ENCODE measurements at regions not wholly inside any gene's neighbourhood (a gene's known extent, or its start where the extent isn't known, plus 50 kb on each side); places are given as distances from the start of the nearest gene placed in this dataset.
"Not testable (repeated sequence)": the region's sequence is repeated elsewhere in the genome, so short reads cannot be mapped to it uniquely, and the experiment has no call there.

DNA sequence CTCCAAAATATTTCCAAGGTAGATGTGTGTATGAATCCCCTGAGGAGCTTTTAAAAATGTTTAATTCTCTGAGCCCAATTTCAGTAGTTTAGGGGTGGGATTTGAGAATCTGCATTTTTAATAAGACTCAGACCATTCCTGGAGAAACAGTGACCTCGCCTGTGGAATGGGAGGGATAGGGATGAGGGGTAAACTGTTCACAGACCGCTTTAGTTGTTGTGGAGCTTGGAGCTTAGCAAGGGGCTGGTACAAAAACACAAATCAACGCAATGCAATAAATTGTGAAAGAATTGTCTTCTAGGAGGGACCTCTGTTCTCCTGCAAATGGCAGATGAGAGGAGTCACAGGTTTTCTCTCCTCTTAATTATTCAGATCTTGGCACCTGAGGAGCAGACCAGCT is 239.3 kb upstream of the SULF2 start:
- TF ChIP-seq POLR2A (IDR thresholded peaks at IDR 0.05; ENCODE audit: low read depth, low read length), result no peak
- no peak for TF ChIP-seq POLR2AphosphoS5 (IDR thresholded peaks at IDR 0.05; ENCODE audit: low read depth, low read length)
- TF ChIP-seq POU2F2 (IDR thresholded peaks at IDR 0.05; ENCODE audit: low read depth, low read length), result no peak
- no peak for TF ChIP-seq SPI1 (IDR thresholded peaks at IDR 0.05; ENCODE audit: low read depth, low read length)
- no peak for TF ChIP-seq TAF1 (IDR thresholded peaks at IDR 0.05; ENCODE audit: low read depth, low read length)
- TF ChIP-seq PAX5 (IDR thresholded peaks at IDR 0.05; ENCODE audit: insufficient read depth, low read length, severe bottlenecking), result no peak
- DNase-seq (ENCODE audit: insufficient read length, low spot score) (no peak), FAIRE-seq (no peak)

DNA sequence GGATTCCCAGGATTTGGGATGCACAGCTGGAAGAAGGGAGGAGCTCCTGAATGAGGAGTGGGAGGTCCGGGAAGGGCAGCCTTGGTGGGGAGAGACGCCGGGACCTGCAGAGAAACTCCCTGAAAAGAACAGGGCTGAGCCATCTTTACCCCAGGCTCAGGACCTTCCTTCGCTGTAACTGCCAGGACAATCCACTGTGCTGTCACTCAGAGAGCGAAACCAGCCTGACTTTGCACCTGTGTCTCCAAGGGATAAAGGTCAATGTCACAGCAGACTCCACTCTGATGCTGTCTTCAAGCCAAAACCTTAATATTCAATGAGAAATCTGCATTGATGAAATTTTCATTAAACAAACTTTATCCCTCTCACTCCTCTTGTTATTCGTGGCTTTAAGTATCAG is 235.4 kb upstream of the SULF2 start:
- not testable (repeated sequence) for FAIRE-seq

DNA sequence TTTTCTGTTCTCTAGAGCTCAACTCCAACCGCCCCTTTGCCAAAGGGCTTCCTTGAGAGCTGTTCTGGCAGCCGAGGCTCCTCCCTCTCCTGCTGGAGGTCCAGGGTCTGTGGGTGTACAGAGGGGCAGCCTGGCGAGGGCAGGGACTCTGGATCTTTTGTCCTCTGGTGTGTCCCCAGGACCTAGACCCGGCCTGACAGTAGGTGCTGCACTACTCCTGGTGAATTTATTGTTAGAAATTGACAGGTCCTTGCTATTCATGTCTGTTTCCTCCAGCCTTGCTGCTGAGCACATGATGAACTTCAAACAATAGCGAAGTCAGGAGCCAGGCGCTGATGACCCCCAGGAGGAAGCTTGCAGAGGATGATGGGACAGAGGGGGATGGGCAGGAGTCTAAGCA is 234.7 kb upstream of the SULF2 start:
- DNase-seq (ENCODE audit: insufficient read length, low spot score) (no peak), FAIRE-seq (no peak)
- TF ChIP-seq TAF1 (IDR thresholded peaks at IDR 0.05; ENCODE audit: low read depth, low read length), result no peak

More for the DNA sequence above, 235.4 kb upstream of the SULF2 start:
- not testable (repeated sequence) for DNase-seq (ENCODE audit: insufficient read length, low spot score)

DNA sequence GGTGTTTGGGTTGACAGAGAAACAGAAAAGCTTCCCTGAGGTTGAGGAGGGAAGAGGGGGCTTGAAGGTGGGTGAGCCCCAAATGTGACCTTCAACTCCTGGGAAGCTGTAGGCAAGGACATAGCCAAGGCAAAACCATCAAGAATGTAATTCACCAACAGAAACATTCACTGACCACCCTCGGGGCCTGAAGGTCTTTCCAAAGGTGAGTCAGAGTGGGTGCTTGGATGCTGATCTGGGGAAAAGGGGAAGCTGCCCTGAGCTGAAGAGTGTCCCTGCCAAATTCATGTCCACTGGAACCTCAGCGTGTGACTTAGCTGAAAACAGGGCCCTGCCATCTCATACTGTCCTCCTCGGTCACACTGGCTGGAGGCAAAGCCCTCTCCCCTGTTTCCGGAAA is 234.2 kb upstream of the SULF2 start:
- DNase-seq (ENCODE audit: insufficient read length, low spot score) (no peak), FAIRE-seq (no peak)
- TF ChIP-seq PAX5 (IDR thresholded peaks at IDR 0.05; ENCODE audit: insufficient read depth, low read length, severe bottlenecking) (no peak), POU2F2 (IDR thresholded peaks at IDR 0.05; ENCODE audit: low read depth, low read length) (no peak), SPI1 (IDR thresholded peaks at IDR 0.05; ENCODE audit: low read depth, low read length) (no peak), TAF1 (IDR thresholded peaks at IDR 0.05; ENCODE audit: low read depth, low read length) (no peak), POLR2AphosphoS5 (IDR thresholded peaks at IDR 0.05; ENCODE audit: low read depth, low read length) (no peak), POLR2A (IDR thresholded peaks at IDR 0.05; ENCODE audit: low read depth, low read length) (no peak)

DNA sequence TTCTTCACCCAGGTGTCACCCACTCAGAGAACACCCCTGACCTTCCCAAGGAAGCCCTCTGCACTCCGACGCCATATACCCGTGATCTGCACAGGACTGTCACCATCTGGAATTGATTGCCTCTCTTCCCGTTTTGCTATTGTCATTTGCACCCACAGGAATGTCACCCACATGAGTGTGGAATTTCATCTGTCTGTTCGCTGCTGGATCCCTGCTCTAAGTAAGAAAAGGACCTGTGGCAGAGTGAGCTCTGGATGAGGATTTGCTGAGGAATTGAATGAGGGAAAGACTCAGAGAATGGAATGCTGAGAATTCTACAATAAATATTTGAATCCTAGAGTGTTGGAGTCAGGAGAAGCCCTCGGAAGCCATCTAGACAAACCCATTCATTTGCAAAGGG is 233.6 kb upstream of the SULF2 start:
- DNase-seq (ENCODE audit: insufficient read length, low spot score); FAIRE-seq: not testable (repeated sequence)

DNA sequence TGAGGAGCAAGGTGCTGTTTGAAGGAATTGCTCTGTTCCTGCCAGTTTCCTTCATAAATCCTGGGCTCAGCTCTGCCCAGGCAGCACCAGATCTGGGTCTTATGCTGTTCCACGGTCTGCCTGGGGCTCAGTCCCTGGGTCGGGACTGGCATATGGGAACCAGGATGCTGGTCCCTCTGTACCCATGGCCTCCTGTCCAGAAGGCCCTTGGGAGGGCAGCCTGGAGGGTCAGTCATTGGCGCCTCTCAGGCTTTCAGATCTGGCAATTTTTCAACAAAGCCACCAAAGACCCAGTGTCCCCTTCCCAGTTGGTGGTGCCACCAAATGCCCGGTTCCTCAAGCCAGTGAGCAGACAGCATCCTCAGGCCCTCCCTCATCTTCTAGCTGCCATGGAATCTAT is 232.7 kb upstream of the SULF2 start:
- no peak for TF ChIP-seq SPI1 (IDR thresholded peaks at IDR 0.05; ENCODE audit: low read depth, low read length)
- TF ChIP-seq POLR2AphosphoS5 (IDR thresholded peaks at IDR 0.05; ENCODE audit: low read depth, low read length), result no peak
- no peak for TF ChIP-seq POLR2A (IDR thresholded peaks at IDR 0.05; ENCODE audit: low read depth, low read length)
- TF ChIP-seq PAX5 (IDR thresholded peaks at IDR 0.05; ENCODE audit: insufficient read depth, low read length, severe bottlenecking), result no peak
- no peak for TF ChIP-seq TAF1 (IDR thresholded peaks at IDR 0.05; ENCODE audit: low read depth, low read length)
- no peak for TF ChIP-seq POU2F2 (IDR thresholded peaks at IDR 0.05; ENCODE audit: low read depth, low read length)
- no peak for DNase-seq (ENCODE audit: insufficient read length, low spot score)

DNA sequence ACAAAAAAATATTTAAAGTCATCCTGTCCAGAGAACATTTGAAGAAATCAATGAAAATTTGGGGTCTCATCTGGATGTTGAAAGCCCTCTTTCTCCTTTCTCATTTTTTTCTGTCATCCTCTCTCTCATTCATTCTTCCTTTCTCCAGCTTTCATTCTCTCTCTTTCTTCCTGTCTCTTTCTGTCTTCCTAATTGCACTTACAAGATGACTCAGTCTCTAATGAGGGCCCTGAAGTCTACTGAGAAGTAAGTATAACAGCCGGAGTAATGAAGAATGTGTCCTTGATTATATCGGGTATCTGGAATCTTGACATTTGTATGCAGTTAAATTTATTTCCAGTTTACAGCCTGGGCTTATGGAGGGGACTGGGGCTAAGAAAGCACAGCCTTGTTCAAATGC is 232.2 kb upstream of the SULF2 start:
- TF ChIP-seq TAF1 (IDR thresholded peaks at IDR 0.05; ENCODE audit: low read depth, low read length) (no peak), POLR2A (IDR thresholded peaks at IDR 0.05; ENCODE audit: low read depth, low read length) (no peak), SPI1 (IDR thresholded peaks at IDR 0.05; ENCODE audit: low read depth, low read length) (no peak)
- no peak for DNase-seq (ENCODE audit: insufficient read length, low spot score)

More for the DNA sequence above, 232.7 kb upstream of the SULF2 start:
- FAIRE-seq, result no peak

DNA sequence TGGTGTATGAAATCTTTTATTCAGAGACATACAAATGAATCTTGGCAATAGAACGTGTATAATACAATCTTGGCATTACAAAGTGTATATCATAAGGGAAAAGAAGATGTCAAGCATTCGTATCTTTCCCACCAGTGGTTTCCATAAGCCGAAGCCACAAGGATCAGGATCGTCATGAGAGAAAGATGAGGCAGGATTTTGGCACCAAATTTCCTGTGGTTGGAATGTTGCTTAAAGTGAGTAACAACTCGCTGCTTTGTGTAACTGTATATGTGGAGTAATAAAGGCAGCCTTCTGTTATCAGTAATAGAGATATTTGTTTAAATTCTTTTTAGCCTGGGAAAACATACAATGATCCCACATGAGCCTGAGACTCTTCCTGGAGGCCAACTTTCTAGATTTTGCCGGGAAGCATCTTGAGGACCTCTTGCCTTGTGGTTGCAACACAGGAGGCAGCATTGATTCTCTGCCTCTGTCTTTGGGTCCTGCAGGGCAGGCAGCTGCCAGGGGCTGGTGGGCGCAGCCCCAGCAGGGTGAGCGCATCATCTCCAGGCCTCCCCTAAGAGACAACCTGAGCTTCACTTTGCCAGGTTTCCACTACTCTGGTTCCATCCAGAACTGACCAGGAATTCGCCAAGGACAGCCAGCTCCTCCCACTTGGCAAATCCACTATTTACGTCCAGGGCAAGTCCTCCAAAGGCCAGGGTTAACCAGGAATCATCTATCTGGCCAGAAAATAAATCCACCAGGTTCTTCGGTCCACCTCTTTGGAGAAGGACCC is 230.9 kb upstream of the SULF2 start:
- DNase-seq (ENCODE audit: insufficient read length, low spot score) (no peak), FAIRE-seq (no peak)
- no peak for TF ChIP-seq POLR2A (IDR thresholded peaks at IDR 0.05; ENCODE audit: low read depth, low read length)
- no peak for TF ChIP-seq POLR2AphosphoS5 (IDR thresholded peaks at IDR 0.05; ENCODE audit: low read depth, low read length)
- TF ChIP-seq POU2F2 (IDR thresholded peaks at IDR 0.05; ENCODE audit: low read depth, low read length), result no peak
- no peak for TF ChIP-seq SPI1 (IDR thresholded peaks at IDR 0.05; ENCODE audit: low read depth, low read length)
- TF ChIP-seq TAF1 (IDR thresholded peaks at IDR 0.05; ENCODE audit: low read depth, low read length), result no peak
- no peak for TF ChIP-seq PAX5 (IDR thresholded peaks at IDR 0.05; ENCODE audit: insufficient read depth, low read length, severe bottlenecking)

More for the DNA sequence above, 232.2 kb upstream of the SULF2 start:
- FAIRE-seq, result no peak

DNA sequence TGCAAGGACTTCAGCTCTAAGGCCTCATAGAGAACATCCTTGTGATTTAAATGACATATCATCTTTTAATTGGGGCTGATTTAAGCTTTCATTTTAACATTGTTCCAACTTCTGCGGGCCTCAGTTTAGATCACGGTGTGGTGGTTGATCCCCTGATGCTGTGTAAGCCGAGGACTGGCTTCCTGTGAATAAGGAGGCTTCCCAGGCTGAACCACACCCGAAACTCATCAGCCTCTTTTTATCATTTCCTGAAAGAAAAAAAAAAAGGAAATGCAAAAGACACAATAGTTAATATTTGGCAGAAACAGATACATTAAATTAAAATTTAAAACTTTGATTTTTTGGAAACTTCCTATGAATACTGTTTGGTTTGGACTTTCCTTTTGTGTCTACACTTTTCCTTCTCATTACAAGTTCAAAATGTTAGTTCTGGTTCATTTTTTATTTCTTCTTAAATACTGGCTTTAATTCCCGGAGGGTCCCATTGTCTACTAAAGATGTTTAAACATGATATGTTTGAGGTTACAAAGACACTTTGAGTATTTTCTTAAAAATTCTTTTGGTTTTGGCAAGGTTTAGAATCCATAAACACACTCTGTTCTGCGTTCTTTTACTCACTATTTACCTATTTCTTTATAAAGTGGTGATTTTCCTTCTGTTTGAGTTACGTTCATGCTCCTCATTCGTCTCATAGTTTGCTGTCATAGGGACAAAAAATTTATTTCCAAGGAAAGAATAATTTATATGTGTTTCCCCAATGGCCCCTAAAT is 230.0 kb upstream of the SULF2 start:
- FAIRE-seq (no peak), DNase-seq (ENCODE audit: insufficient read length, low spot score) (no peak)
- no peak for TF ChIP-seq SPI1 (IDR thresholded peaks at IDR 0.05; ENCODE audit: low read depth, low read length)
- TF ChIP-seq TAF1 (IDR thresholded peaks at IDR 0.05; ENCODE audit: low read depth, low read length), result no peak
- TF ChIP-seq POU2F2 (IDR thresholded peaks at IDR 0.05; ENCODE audit: low read depth, low read length), result no peak
- TF ChIP-seq POLR2AphosphoS5 (IDR thresholded peaks at IDR 0.05; ENCODE audit: low read depth, low read length), result no peak
- TF ChIP-seq POLR2A (IDR thresholded peaks at IDR 0.05; ENCODE audit: low read depth, low read length), result no peak
- TF ChIP-seq PAX5 (IDR thresholded peaks at IDR 0.05; ENCODE audit: insufficient read depth, low read length, severe bottlenecking), result no peak

DNA sequence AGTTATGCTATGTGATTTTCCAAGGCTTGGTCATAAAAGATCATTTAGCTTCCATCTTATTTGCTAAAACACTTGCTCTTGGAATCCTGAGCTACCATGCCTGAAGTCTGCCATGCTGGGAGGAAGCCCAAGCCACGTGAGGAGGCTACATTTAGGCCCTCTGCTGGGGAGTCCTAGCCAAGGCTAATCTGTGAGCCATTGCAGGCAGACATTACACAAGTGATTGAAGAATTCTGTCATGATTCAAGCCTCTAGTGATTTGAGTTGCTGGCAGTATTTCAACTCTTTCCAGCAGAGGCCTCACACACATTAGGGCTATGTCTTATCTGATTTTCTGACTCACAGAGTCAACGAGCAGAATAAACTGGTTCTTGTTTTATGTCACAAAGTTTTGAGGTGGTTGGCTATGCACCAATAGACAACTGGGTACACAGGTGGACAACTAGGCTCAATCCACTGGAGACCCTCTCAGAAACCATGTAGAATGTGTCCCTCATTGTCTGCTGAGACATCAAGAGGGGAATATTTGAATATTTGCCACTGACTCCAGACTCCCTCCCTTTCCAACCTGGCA is 227.2 kb upstream of the SULF2 start:
- FAIRE-seq, result no peak
- no peak for TF ChIP-seq POU2F2 (IDR thresholded peaks at IDR 0.05; ENCODE audit: low read depth, low read length)
- no peak for DNase-seq (ENCODE audit: insufficient read length, low spot score)
